Neuronal stem cell (in vitro differentiated cells): ENCODE measurements at regions not wholly inside any gene's neighbourhood (a gene's known extent, or its start where the extent isn't known, plus 50 kb on each side); places are given as distances from the start of the nearest gene placed in this dataset.
A peak's percentile ranks its signal among the peaks of the same experiment; 100 is the strongest.

Experiments used
- DNase-seq: peaks from one replicate; pipeline ENCODE4 v3.0.0-alpha.2; 2013; ENCODE audit warnings: low spot score
- H2AFZ ChIP-seq: one replicate; pipeline ENCODE4 v1.6.1; 2013; ENCODE audit warnings: mild to moderate bottlenecking, low read length, inconsistent platforms
- H2AK5ac ChIP-seq: 2 replicates; pipeline ENCODE4 v1.6.1; 2013; ENCODE audit warnings: low read depth, mild to moderate bottlenecking, inconsistent platforms, low read length, moderate library complexity, mixed read lengths
- H2BK120ac ChIP-seq: 2 replicates; pipeline ENCODE4 v1.6.1; 2013; ENCODE audit warnings: low read depth, mild to moderate bottlenecking, inconsistent platforms, low read length, moderate library complexity, mixed read lengths
- H2BK12ac ChIP-seq: one replicate; pipeline ENCODE4 v1.6.1; 2013; ENCODE audit warnings: low read length, inconsistent platforms
- H2BK15ac ChIP-seq: 2 replicates; pipeline ENCODE4 v1.6.1; 2013; ENCODE audit warnings: mild to moderate bottlenecking, low read length, inconsistent platforms, mixed read lengths
- H2BK5ac ChIP-seq: one replicate; pipeline ENCODE4 v1.6.1; 2013; ENCODE audit warnings: inconsistent platforms, mild to moderate bottlenecking, low read length, moderate library complexity
- H3K14ac ChIP-seq: one replicate; pipeline ENCODE4 v1.6.1; 2013; ENCODE audit warnings: low read length, inconsistent platforms
- H3K18ac ChIP-seq: 2 replicates; pipeline ENCODE4 v1.6.1; 2013; ENCODE audit warnings: low read length, inconsistent platforms
- H3K23ac ChIP-seq: 2 replicates; pipeline ENCODE4 v1.6.1; 2013; ENCODE audit warnings: low read depth, mild to moderate bottlenecking, mixed read lengths, low read length, inconsistent platforms; ENCODE audit not compliant: poor library complexity
- H3K27ac ChIP-seq: replicated peaks from 3 replicates; pipeline ENCODE4 v1.5.1; 2013; ENCODE audit warnings: low read length, inconsistent platforms
- H3K27me3 ChIP-seq, 3 experiments: 2 replicates each; pipeline ENCODE4 v1.6.1; 2013; ENCODE audit warnings: low read length in 3 of 3, mild to moderate bottlenecking in 2 of 3, inconsistent platforms in 1 of 3, low read depth in 1 of 3, mixed read lengths in 1 of 3, moderate library complexity in 1 of 3; ENCODE audit not compliant: control insufficient read depth in 3 of 3, insufficient read depth in 3 of 3
- H3K36me3 ChIP-seq, 2 donors: replicated peaks in 1 of 2; 2 replicates each; pipeline ENCODE4 v1.6.1; 2013; ENCODE audit warnings: low read length in 2 of 2; ENCODE audit not compliant: control insufficient read depth in 2 of 2, insufficient read depth in 2 of 2
- H3K4ac ChIP-seq: 2 replicates; pipeline ENCODE4 v1.6.1; 2013; ENCODE audit warnings: inconsistent platforms, mild to moderate bottlenecking, low read length, moderate library complexity
- H3K4me1 ChIP-seq, 2 donors: 1 replicate in 1 of 2; 2 replicates in 1 of 2; pipeline ENCODE4 v1.6.1; 2013; ENCODE audit warnings: low read length in 2 of 2, low read depth in 1 of 2; ENCODE audit not compliant: control insufficient read depth in 2 of 2, insufficient read depth in 1 of 2
- H3K4me2 ChIP-seq: one replicate; pipeline ENCODE4 v1.6.1; 2013; ENCODE audit warnings: mild to moderate bottlenecking, low read length, inconsistent platforms; ENCODE audit not compliant: insufficient read depth, poor library complexity, severe bottlenecking
- H3K4me3 ChIP-seq, 2 donors: 2 replicates each; pipeline ENCODE4 v1.5.1; 2013; ENCODE audit warnings: low read length in 2 of 2, mild to moderate bottlenecking in 2 of 2, inconsistent platforms in 1 of 2, moderate library complexity in 1 of 2
- H3K79me1 ChIP-seq: one replicate; pipeline ENCODE4 v1.6.1; 2013; ENCODE audit warnings: low read depth, mild to moderate bottlenecking, inconsistent platforms, low read length, moderate library complexity
- H3K9ac ChIP-seq: one replicate; pipeline ENCODE4 v1.6.1; 2013; ENCODE audit warnings: mild to moderate bottlenecking, low read depth, low read length, inconsistent platforms; ENCODE audit not compliant: poor library complexity
- H3K9me3 ChIP-seq, 2 donors: replicated peaks in 1 of 2; 2 replicates each; pipeline versions ENCODE3 to v1.6.1; 2013; ENCODE audit warnings: low read length in 2 of 2, mild to moderate bottlenecking in 2 of 2, inconsistent platforms in 1 of 2, low read depth in 1 of 2, mixed read lengths in 1 of 2, moderate library complexity in 1 of 2; ENCODE audit not compliant: control insufficient read depth in 2 of 2, insufficient read depth in 1 of 2
- H4K8ac ChIP-seq: one replicate; pipeline ENCODE4 v1.6.1; 2013; ENCODE audit warnings: low read depth, mild to moderate bottlenecking, inconsistent platforms, low read length, moderate library complexity
- H4K91ac ChIP-seq: one replicate; pipeline ENCODE4 v1.6.1; 2013; ENCODE audit warnings: low read length, low read depth, mild to moderate bottlenecking, inconsistent platforms; ENCODE audit not compliant: poor library complexity
- WGBS, 2 donors: extraction: QIAGEN DNeasy Blood & Tissue Kit; methylation state at CpG; one replicate each; pipeline ENCODE4 v1.1.7; 2013; ENCODE audit warnings: missing lambda C conversion rate in 2 of 2, mixed read lengths in 1 of 2; ENCODE audit not compliant: insufficient read length in 2 of 2, insufficient replicate concordance in 1 of 2; ENCODE audit errors: extremely low coverage in 2 of 2; 5-methylcytosine and 5-hydroxymethylcytosine counted together

GRCh38 chr12:111170543-111170942, 198.4 kb downstream of the PHETA1 start:
- Histone ChIP-seq H3K9ac (no peak overlapping the region), H4K8ac (no peak overlapping the region), H2BK120ac (no peak overlapping the region), H2AFZ (no peak overlapping the region), H3K4ac (no peak overlapping the region), H3K9me3 (peaks cover 0 to 2% of the 10 kb centered on the region in 2 donors), H3K27me3 (no peaks in the 10 kb centered on the region), H3K27ac (no peak overlapping the region), H3K23ac (no peak overlapping the region), H3K18ac (no peak overlapping the region), H3K4me1 (peaks cover 4 to 5% of the 10 kb centered on the region in 2 donors), H3K14ac (no peak overlapping the region), H4K91ac (no peak overlapping the region), H2BK15ac (no peak overlapping the region), H2AK5ac (no peak overlapping the region), H3K4me2 (no peak overlapping the region), H3K36me3 (no peaks in the 10 kb centered on the region), H3K4me3 (no peak overlapping the region), H2BK12ac (no peak overlapping the region), H2BK5ac (no peak overlapping the region), H3K79me1 (no peaks in the 10 kb centered on the region)
- DNase-seq = no peak
- no CpG with 5 or more reads among the region's 8 CpGs for WGBS, 2 donors

- Histone ChIP-seq H2BK120ac (no peak overlapping the region), H3K4ac (no peak overlapping the region), H4K91ac (no peak overlapping the region), H3K4me2 (no peak overlapping the region), H3K27me3 (no peaks in the 10 kb centered on the region), H2AFZ (no peak overlapping the region), H3K18ac (no peak overlapping the region), H3K36me3 (no peaks in the 10 kb centered on the region), H2BK12ac (no peak overlapping the region), H3K27ac (no peak overlapping the region), H2AK5ac (no peak overlapping the region), H3K14ac (no peak overlapping the region), H2BK15ac (no peak overlapping the region), H3K4me3 (peak overlapping the region in 1 of 2 donors; percentile 3), H3K9me3 (peaks cover 0 to 2% of the 10 kb centered on the region in 2 donors), H3K79me1 (no peaks in the 10 kb centered on the region), H2BK5ac (no peak overlapping the region), H4K8ac (no peak overlapping the region), H3K9ac (no peak overlapping the region), H3K4me1 (peaks cover 0 to 5% of the 10 kb centered on the region in 2 donors), H3K23ac (no peak overlapping the region)
- DNase-seq = no peak
- WGBS, 2 donors = no CpG with 5 or more reads among the region's 13 CpGs
Observed at GRCh38 chr12:111169456-111169855, 199.4 kb downstream of the PHETA1 start.

- H3K18ac ChIP-seq = no peak overlapping the region
- H3K4me2 ChIP-seq = no peak overlapping the region
- peaks cover 0 to 2% of the 10 kb centered on the region in 2 donors for H3K9me3 ChIP-seq
- H2BK5ac ChIP-seq = no peak overlapping the region
- no peak overlapping the region for H4K91ac ChIP-seq
- no peak overlapping the region for H3K14ac ChIP-seq
- no peak overlapping the region for H2BK12ac ChIP-seq
- no CpG with 5 or more reads among the region's 8 CpGs for WGBS, 2 donors
- H3K4me1 ChIP-seq = peaks cover 0 to 5% of the 10 kb centered on the region in 2 donors
- no peaks in the 10 kb centered on the region for H3K79me1 ChIP-seq
- H2BK15ac ChIP-seq = no peak overlapping the region
- no peak overlapping the region for H3K27ac ChIP-seq
- no peaks in the 10 kb centered on the region for H3K36me3 ChIP-seq
- no peak overlapping the region for H2AFZ ChIP-seq
- peak overlapping the region in 1 of 2 donors; percentile 3 for H3K4me3 ChIP-seq
- H4K8ac ChIP-seq = no peak overlapping the region
- H2AK5ac ChIP-seq = no peak overlapping the region
- no peak overlapping the region for H2BK120ac ChIP-seq
- H3K27me3 ChIP-seq = no peaks in the 10 kb centered on the region
- no peak for DNase-seq
- H3K4ac ChIP-seq = no peak overlapping the region
- H3K23ac ChIP-seq = no peak overlapping the region
- no peak overlapping the region for H3K9ac ChIP-seq
Observed at GRCh38 chr12:111169032-111169431, 199.9 kb downstream of the PHETA1 start.

- H2BK5ac ChIP-seq = no peak overlapping the region
- no peak overlapping the region for H2BK12ac ChIP-seq
- peaks cover 0 to 2% of the 10 kb centered on the region in 2 donors for H3K9me3 ChIP-seq
- DNase-seq = no peak
- no peak overlapping the region for H4K91ac ChIP-seq
- no peak overlapping the region for H3K4me2 ChIP-seq
- H2AK5ac ChIP-seq = no peak overlapping the region
- H3K18ac ChIP-seq = no peak overlapping the region
- H2AFZ ChIP-seq = no peak overlapping the region
- H4K8ac ChIP-seq = no peak overlapping the region
- no peaks in the 10 kb centered on the region for H3K27me3 ChIP-seq
- no peak overlapping the region for H3K14ac ChIP-seq
- no peaks in the 10 kb centered on the region for H3K36me3 ChIP-seq
- no peak overlapping the region for H3K9ac ChIP-seq
- H3K79me1 ChIP-seq = no peaks in the 10 kb centered on the region
- no CpG with 5 or more reads among the region's 16 CpGs for WGBS, 2 donors
- peaks cover 0 to 5% of the 10 kb centered on the region in 2 donors for H3K4me1 ChIP-seq
- no peak overlapping the region for H3K4ac ChIP-seq
- H3K23ac ChIP-seq = no peak overlapping the region
- H3K4me3 ChIP-seq = no peak overlapping the region
- no peak overlapping the region for H3K27ac ChIP-seq
- no peak overlapping the region for H2BK15ac ChIP-seq
- H2BK120ac ChIP-seq = no peak overlapping the region
Observed at GRCh38 chr12:111168009-111168900, 200.6 kb downstream of the PHETA1 start.
